ENCODE measurements at regions not wholly inside any gene's neighbourhood (a gene's known extent, or its start where the extent isn't known, plus 50 kb on each side); places are given as distances from the start of the nearest gene placed in this dataset.

DNA sequence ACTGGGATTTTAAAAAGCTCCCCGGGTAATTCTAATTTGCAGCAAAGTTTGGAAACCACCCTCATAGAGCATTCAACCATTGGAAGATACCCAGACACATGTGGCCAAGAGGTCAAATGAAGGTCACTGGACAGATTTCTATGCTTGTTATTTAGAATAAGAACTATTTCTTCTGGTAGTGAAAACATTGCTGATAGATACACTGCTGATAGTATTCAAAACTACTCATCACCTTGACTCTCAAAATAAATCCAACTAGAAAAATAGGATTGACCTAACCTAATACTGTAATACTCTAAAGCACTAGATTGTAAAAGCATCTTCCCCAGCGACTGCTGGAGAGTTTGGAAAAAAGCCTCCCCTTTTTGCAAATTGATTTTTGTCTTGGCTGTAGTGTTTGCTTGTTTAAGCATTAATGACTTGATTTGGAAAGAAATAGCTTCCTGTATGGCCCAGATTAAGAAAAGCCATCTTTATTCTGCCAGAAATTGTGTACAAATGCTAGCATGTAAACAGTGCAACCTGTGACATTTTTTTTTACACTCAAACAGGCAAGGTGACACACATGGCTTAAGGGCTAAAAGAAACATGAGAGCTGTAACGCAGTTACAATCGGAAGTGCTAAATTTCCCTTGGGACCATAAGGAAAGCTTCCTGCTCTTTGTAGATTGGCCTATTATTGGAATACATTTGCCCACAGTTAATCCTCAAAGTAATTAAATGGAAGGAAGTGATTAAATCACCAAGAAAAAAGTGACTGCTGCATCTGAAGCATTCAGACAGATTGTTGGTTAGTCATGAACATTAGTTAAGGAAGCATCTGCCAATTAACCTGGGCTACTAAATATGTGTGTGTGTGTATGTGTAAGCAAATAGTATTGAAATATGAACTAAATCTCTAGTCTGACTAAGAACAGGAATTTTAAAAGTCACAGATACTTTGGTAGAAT lies 356.5 kb upstream of the ATP2B1 start:
- H3K79me2 ChIP-seq (ENCODE audit: control insufficient read depth, insufficient read depth, low read length) = no peaks in the 10 kb centered on the region
- H3K9ac ChIP-seq (ENCODE audit: insufficient read depth, low read length) = no peak overlapping the region
- H3K27me3 ChIP-seq (ENCODE audit: control insufficient read depth, insufficient read depth, low read length) = no peaks in the 10 kb centered on the region
- H3K4me3 ChIP-seq (replicated peaks in 1 of 4; ENCODE audit: control extremely low read depth in 1 of 4, insufficient read depth in 1 of 4, low read depth in 3 of 4, low read length in 4 of 4) = no peak overlapping the region
- H3K4me1 ChIP-seq (ENCODE audit: control insufficient read depth, extremely low read depth, insufficient read depth, low read length) = no peaks in the 10 kb centered on the region
- no peaks in the 10 kb centered on the region for H3K9me3 ChIP-seq (ENCODE audit: control insufficient read depth, insufficient read depth, low read depth, low read length)
- peak in 1 of 2 donors; percentile 43 for DNase-seq (ENCODE audit: low read depth in 2 of 2)
- no peaks in the 10 kb centered on the region for H4K20me1 ChIP-seq (ENCODE audit: control insufficient read depth, extremely low read depth, insufficient read depth, low read length)
- H3K4me2 ChIP-seq (ENCODE audit: extremely low read depth, insufficient read depth, low read length) = no peak overlapping the region
- no peak overlapping the region for H3K27ac ChIP-seq (ENCODE audit: insufficient read depth, low read length)
- TF ChIP-seq EZH2 (IDR thresholded peaks at IDR 0.05; ENCODE audit: low read length, missing control alignments) = no peak
- TF ChIP-seq CTCF (conservative IDR thresholded peaks at IDR 0.05 in 1 of 2, IDR thresholded peaks at IDR 0.05 in 1 of 2; ENCODE audit: low read depth in 1 of 2, low read length in 2 of 2) = no peak
- no peaks in the 10 kb centered on the region for H3K36me3 ChIP-seq (ENCODE audit: control insufficient read depth, insufficient read depth, low read length)
- H2AFZ ChIP-seq (ENCODE audit: low read length) = peak overlapping the region; percentile 21

DNA sequence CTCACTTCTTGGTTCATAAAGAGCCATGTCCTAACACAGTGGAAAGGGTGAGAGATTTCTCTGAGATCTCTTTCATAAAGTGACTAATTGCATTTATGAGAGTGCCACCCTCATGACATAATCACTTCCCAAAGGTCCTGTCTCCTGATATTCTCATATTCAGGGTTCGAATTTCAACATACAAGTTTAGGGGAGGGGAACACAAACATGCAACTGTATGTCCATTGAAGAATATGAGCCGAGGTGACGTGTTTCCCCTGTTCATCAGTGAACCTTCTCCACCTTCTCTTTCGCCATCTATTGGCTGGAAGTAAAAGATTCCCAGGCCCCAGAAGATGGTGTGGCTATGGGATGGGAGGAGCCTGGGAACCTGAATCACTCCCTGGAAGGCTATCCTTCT lies 354.2 kb upstream of the ATP2B1 start:
- H3K9ac ChIP-seq (ENCODE audit: insufficient read depth, low read length) = no peak overlapping the region
- no peak for DNase-seq (ENCODE audit: low read depth in 2 of 2)
- no peaks in the 10 kb centered on the region for H3K27me3 ChIP-seq (ENCODE audit: control insufficient read depth, insufficient read depth, low read length)
- H2AFZ ChIP-seq (ENCODE audit: low read length) = no peak overlapping the region
- no peaks in the 10 kb centered on the region for H3K9me3 ChIP-seq (ENCODE audit: control insufficient read depth, insufficient read depth, low read depth, low read length)
- no peaks in the 10 kb centered on the region for H3K79me2 ChIP-seq (ENCODE audit: control insufficient read depth, insufficient read depth, low read length)
- H3K4me3 ChIP-seq (replicated peaks in 1 of 4; ENCODE audit: control extremely low read depth in 1 of 4, insufficient read depth in 1 of 4, low read depth in 3 of 4, low read length in 4 of 4) = no peak overlapping the region
- H3K36me3 ChIP-seq (ENCODE audit: control insufficient read depth, insufficient read depth, low read length) = no peaks in the 10 kb centered on the region
- TF ChIP-seq EZH2 (IDR thresholded peaks at IDR 0.05; ENCODE audit: low read length, missing control alignments) (no peak), CTCF (conservative IDR thresholded peaks at IDR 0.05 in 1 of 2, IDR thresholded peaks at IDR 0.05 in 1 of 2; ENCODE audit: low read depth in 1 of 2, low read length in 2 of 2) (no peak)
- no peaks in the 10 kb centered on the region for H4K20me1 ChIP-seq (ENCODE audit: control insufficient read depth, extremely low read depth, insufficient read depth, low read length)
- H3K27ac ChIP-seq (ENCODE audit: insufficient read depth, low read length) = no peak overlapping the region
- no peak overlapping the region for H3K4me2 ChIP-seq (ENCODE audit: extremely low read depth, insufficient read depth, low read length)
- peaks cover 2% of the 10 kb centered on the region for H3K4me1 ChIP-seq (ENCODE audit: control insufficient read depth, extremely low read depth, insufficient read depth, low read length)

DNA sequence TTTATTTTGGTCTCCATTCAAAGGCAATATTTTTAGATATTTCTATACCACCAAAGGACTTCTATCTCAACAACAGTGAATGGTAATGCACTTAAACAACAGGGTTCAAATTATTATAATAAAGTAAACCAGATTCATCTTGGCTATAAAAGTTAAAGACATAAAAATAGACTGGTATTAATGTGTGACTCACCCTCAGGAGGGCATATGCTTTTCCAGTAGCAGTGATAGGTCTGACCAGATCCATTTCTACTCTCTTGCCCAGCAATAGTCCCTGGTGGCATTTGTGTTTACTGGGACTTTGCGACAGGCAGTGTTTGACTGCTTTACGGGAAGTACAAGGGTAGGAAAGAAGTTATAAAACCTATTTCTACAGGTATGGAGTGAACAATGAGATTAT lies 353.2 kb upstream of the ATP2B1 start:
- no peak overlapping the region for H2AFZ ChIP-seq (ENCODE audit: low read length)
- no peaks in the 10 kb centered on the region for H3K36me3 ChIP-seq (ENCODE audit: control insufficient read depth, insufficient read depth, low read length)
- no peak for DNase-seq (ENCODE audit: low read depth in 2 of 2)
- H3K9ac ChIP-seq (ENCODE audit: insufficient read depth, low read length) = no peak overlapping the region
- no peaks in the 10 kb centered on the region for H3K27me3 ChIP-seq (ENCODE audit: control insufficient read depth, insufficient read depth, low read length)
- no peaks in the 10 kb centered on the region for H3K9me3 ChIP-seq (ENCODE audit: control insufficient read depth, insufficient read depth, low read depth, low read length)
- H3K4me1 ChIP-seq (ENCODE audit: control insufficient read depth, extremely low read depth, insufficient read depth, low read length) = peaks cover 2% of the 10 kb centered on the region
- H3K27ac ChIP-seq (ENCODE audit: insufficient read depth, low read length) = no peak overlapping the region
- H3K4me3 ChIP-seq (replicated peaks in 1 of 4; ENCODE audit: control extremely low read depth in 1 of 4, insufficient read depth in 1 of 4, low read depth in 3 of 4, low read length in 4 of 4) = no peak overlapping the region
- H3K4me2 ChIP-seq (ENCODE audit: extremely low read depth, insufficient read depth, low read length) = no peak overlapping the region
- H4K20me1 ChIP-seq (ENCODE audit: control insufficient read depth, extremely low read depth, insufficient read depth, low read length) = no peaks in the 10 kb centered on the region
- TF ChIP-seq CTCF (conservative IDR thresholded peaks at IDR 0.05 in 1 of 2, IDR thresholded peaks at IDR 0.05 in 1 of 2; ENCODE audit: low read depth in 1 of 2, low read length in 2 of 2) (no peak), EZH2 (IDR thresholded peaks at IDR 0.05; ENCODE audit: low read length, missing control alignments) (no peak)
- H3K79me2 ChIP-seq (ENCODE audit: control insufficient read depth, insufficient read depth, low read length) = no peaks in the 10 kb centered on the region
